Left cardiac atrium (tissue), 4 donors: ENCODE measurements at regions not wholly inside any gene's neighbourhood (a gene's known extent, or its start where the extent isn't known, plus 50 kb on each side); places are given as distances from the start of the nearest gene placed in this dataset.

Experiments used
- ATAC-seq, 2 donors: fragments of 200-7000 bp; cut with Tn5 transposase; one replicate each; pipeline ENCODE4 v1.9.1; 2020; ENCODE audit warnings: mild to moderate bottlenecking in 2 of 2, moderate library complexity in 2 of 2
- DNase-seq: peaks from one replicate; pipeline ENCODE4 v3.0.0-alpha.2; 2020
- intact Hi-C, 2 donors: fragments of 100-400 bp; cut with DNase I; formaldehyde crosslinking; loops; one replicate each; pipeline versions ENCODE4 v1.14.1 to v1.15.1; 2022 to 2023
- donor health status: DM: no; HTN: yes; CAD: no.
- donor health status: DM: no; HTN: yes; CAD: no; lungs with severe emphysema.
- donor health status: DM: yes; HTN: yes; CAD: no.
- donor health status: Dilated cardiomyopathy.

- ATAC-seq (peak; percentile 21 to 50), DNase-seq (peak; percentile 56)
- intact Hi-C loops = loop anchor here in 1 of 2 donors (5.0 kb wide), 1 partner anchor 41 kb away; no protein-coding TSS in a partner anchor
Observed at GRCh38 chr6:37103169-37104039, 66.5 kb upstream of the PIM1 start.

GRCh38 chr6:37104824-37105147, 65.2 kb upstream of the PIM1 start:
- DNase-seq = no peak
- intact Hi-C loops = loop anchor here in 1 of 2 donors (5.0 kb wide), 1 partner anchor 42 kb away; no protein-coding TSS in a partner anchor
- ATAC-seq = no peak

- no peak for ATAC-seq
- DNase-seq = no peak
- intact Hi-C loops = no loop called here
Observed at GRCh38 chr6:37105148-37106050, 64.6 kb upstream of the PIM1 start.

GRCh38 chr6:37106051-37106363, 63.9 kb upstream of the PIM1 start:
- intact Hi-C loops = no loop called here
- ATAC-seq = no peak

GRCh38 chr6:37106554-37106953, 63.4 kb upstream of the PIM1 start:
- no peak for DNase-seq
- intact Hi-C loops = no loop called here

More at GRCh38 chr6:37106051-37106363, 63.9 kb upstream of the PIM1 start:
- no peak for DNase-seq

GRCh38 chr6:37106982-37107491, 62.9 kb upstream of the PIM1 start:
- DNase-seq (no peak), ATAC-seq (no peak)
- intact Hi-C loops = no loop called here

More at GRCh38 chr6:37106554-37106953, 63.4 kb upstream of the PIM1 start:
- ATAC-seq = no peak

GRCh38 chr6:37109714-37110499, 60.0 kb upstream of the PIM1 start:
- no peak for ATAC-seq
- intact Hi-C loops = no loop called here

GRCh38 chr6:37110500-37111461, 59.2 kb upstream of the PIM1 start:
- ATAC-seq = peak in 1 of 2 donors; percentile 34
- no peak for DNase-seq
- intact Hi-C loops = no loop called here

More at GRCh38 chr6:37109714-37110499, 60.0 kb upstream of the PIM1 start:
- DNase-seq = no peak

GRCh38 chr6:37113976-37114375, 56.0 kb upstream of the PIM1 start:
- DNase-seq = no peak
- ATAC-seq = no peak
- intact Hi-C loops = no loop called here

GRCh38 chr6:37114612-37115011, 55.3 kb upstream of the PIM1 start:
- DNase-seq (no peak), ATAC-seq (no peak)
- intact Hi-C loops = no loop called here

GRCh38 chr6:37115236-37115895, 54.6 kb upstream of the PIM1 start:
- intact Hi-C loops = no loop called here
- ATAC-seq = peak; percentile 19 to 45
- DNase-seq = no peak

GRCh38 chr6:37116326-37116725, 53.6 kb upstream of the PIM1 start:
- ATAC-seq (no peak), DNase-seq (no peak)
- intact Hi-C loops = no loop called here

- ATAC-seq = no peak
- intact Hi-C loops = no loop called here
- no peak for DNase-seq
Observed at GRCh38 chr6:37119387-37119886, 50.5 kb upstream of the PIM1 start.
